GM12873 (cell line): ENCODE measurements at regions not wholly inside any gene's neighbourhood (a gene's known extent, or its start where the extent isn't known, plus 50 kb on each side); places are given as distances from the start of the nearest gene placed in this dataset.
A peak's percentile ranks its signal among the peaks of the same experiment; 100 is the strongest.

ENCODE experiments used
- CTCF ChIP-seq: IDR thresholded peaks from 2 replicates; pipeline ENCODE4 v1.5.1; 2012; ENCODE audit warnings: low read depth, mild to moderate bottlenecking, moderate library complexity, low read length, control low read depth; ENCODE audit not compliant: insufficient read depth; ENCODE audit errors: missing control alignments

GRCh38 chr9:115882911-115883310 lies 270.7 kb upstream of the PAPPA start:
- no peak for TF ChIP-seq CTCF

GRCh38 chr9:115883467-115884329 lies 269.9 kb upstream of the PAPPA start:
- peak; percentile 41 for TF ChIP-seq CTCF

- TF ChIP-seq CTCF, result no peak
Observed at GRCh38 chr9:115884846-115885245, 268.7 kb upstream of the PAPPA start.

- TF ChIP-seq CTCF, result no peak
Observed at GRCh38 chr9:115888131-115888530, 265.5 kb upstream of the PAPPA start.

GRCh38 chr9:115891929-115892328 lies 261.7 kb upstream of the PAPPA start:
- no peak for TF ChIP-seq CTCF

- TF ChIP-seq CTCF, result no peak
Observed at GRCh38 chr9:115900698-115901097, 252.9 kb upstream of the PAPPA start.

GRCh38 chr9:115910959-115911358 lies 242.6 kb upstream of the PAPPA start:
- TF ChIP-seq CTCF, result no peak

- TF ChIP-seq CTCF, result no peak
Observed at GRCh38 chr9:115912086-115912485, 241.5 kb upstream of the PAPPA start.
